ENCODE measurements at regions not wholly inside any gene's neighbourhood (a gene's known extent, or its start where the extent isn't known, plus 50 kb on each side); places are given as distances from the start of the nearest gene placed in this dataset.

DNA sequence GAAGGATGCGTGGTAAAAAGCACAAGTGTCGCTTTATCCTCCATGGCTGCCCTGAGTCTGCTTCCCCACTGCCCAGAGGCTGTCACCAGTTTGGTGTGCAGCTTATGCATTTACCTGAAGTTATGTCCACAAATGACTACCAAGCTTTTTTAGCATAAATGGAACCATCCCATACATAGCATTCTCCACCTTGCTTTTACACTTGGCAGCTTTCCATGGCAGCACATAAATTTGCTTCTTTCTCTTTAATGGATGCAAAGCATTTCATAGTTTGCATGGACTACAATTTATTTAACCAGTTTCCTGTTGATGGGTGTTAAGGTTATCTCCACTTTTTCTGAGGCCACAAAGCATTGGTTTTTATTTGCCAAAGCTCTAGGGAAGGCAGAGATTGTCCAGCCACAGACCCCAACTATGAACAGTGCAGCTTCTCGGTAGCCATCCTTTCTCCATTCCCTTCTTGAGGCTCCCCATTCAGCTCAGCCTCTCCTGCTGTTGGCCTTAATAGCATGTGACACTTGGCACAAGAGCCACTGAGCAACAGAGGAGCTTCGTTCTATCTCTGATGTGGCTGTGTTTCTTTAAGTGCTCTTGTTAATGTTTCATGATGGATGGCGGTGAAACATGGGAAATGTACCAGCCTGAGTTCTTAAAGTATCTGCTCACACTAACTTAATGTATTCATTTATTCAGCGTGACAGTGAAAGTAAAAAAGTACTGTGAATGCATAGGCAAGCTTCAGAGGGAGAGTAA, 59.8 kb upstream of the NAV2 start:
- H3K27ac ChIP-seq (ENCODE audit: low read depth): no peak overlapping the region
- DNase-seq (ENCODE audit: low spot score): no peak
- no peaks in the 10 kb centered on the region for H4K20me1 ChIP-seq (replicated peaks; ENCODE audit: insufficient read depth)
- TF ChIP-seq CREB1 (CRISPR knock-in tag; IDR thresholded peaks at IDR 0.05; ENCODE audit: low read depth) (no peak), ZNF331 (CRISPR knock-in tag; IDR thresholded peaks at IDR 0.05; ENCODE audit: low read depth) (no peak), EZH2 (IDR thresholded peaks at IDR 0.05; ENCODE audit: low read depth, unreplicated experiment) (no peak), NANOG (IDR thresholded peaks at IDR 0.05; ENCODE audit: borderline replicate concordance) (no peak), POLR2AphosphoS5 (IDR thresholded peaks at IDR 0.05; ENCODE audit: low read depth) (no peak), STAT1 (IDR thresholded peaks at IDR 0.05; ENCODE audit: unreplicated experiment) (no peak), EZH2phosphoT487 (IDR thresholded peaks at IDR 0.05; ENCODE audit: unreplicated experiment) (no peak), ZNF114 (CRISPR knock-in tag; IDR thresholded peaks at IDR 0.05) (no peak), JUNB (IDR thresholded peaks at IDR 0.05; ENCODE audit: unreplicated experiment) (no peak)
- TF ChIP-seq, protein P1, sequence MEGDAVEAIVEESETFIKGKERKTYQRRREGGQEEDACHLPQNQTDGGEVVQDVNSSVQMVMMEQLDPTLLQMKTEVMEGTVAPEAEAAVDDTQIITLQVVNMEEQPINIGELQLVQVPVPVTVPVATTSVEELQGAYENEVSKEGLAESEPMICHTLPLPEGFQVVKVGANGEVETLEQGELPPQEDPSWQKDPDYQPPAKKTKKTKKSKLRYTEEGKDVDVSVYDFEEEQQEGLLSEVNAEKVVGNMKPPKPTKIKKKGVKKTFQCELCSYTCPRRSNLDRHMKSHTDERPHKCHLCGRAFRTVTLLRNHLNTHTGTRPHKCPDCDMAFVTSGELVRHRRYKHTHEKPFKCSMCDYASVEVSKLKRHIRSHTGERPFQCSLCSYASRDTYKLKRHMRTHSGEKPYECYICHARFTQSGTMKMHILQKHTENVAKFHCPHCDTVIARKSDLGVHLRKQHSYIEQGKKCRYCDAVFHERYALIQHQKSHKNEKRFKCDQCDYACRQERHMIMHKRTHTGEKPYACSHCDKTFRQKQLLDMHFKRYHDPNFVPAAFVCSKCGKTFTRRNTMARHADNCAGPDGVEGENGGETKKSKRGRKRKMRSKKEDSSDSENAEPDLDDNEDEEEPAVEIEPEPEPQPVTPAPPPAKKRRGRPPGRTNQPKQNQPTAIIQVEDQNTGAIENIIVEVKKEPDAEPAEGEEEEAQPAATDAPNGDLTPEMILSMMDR (conservative IDR thresholded peaks at IDR 0.05; ENCODE audit: low read depth in 2 of 2): no peak
- TF ChIP-seq, protein P2, sequence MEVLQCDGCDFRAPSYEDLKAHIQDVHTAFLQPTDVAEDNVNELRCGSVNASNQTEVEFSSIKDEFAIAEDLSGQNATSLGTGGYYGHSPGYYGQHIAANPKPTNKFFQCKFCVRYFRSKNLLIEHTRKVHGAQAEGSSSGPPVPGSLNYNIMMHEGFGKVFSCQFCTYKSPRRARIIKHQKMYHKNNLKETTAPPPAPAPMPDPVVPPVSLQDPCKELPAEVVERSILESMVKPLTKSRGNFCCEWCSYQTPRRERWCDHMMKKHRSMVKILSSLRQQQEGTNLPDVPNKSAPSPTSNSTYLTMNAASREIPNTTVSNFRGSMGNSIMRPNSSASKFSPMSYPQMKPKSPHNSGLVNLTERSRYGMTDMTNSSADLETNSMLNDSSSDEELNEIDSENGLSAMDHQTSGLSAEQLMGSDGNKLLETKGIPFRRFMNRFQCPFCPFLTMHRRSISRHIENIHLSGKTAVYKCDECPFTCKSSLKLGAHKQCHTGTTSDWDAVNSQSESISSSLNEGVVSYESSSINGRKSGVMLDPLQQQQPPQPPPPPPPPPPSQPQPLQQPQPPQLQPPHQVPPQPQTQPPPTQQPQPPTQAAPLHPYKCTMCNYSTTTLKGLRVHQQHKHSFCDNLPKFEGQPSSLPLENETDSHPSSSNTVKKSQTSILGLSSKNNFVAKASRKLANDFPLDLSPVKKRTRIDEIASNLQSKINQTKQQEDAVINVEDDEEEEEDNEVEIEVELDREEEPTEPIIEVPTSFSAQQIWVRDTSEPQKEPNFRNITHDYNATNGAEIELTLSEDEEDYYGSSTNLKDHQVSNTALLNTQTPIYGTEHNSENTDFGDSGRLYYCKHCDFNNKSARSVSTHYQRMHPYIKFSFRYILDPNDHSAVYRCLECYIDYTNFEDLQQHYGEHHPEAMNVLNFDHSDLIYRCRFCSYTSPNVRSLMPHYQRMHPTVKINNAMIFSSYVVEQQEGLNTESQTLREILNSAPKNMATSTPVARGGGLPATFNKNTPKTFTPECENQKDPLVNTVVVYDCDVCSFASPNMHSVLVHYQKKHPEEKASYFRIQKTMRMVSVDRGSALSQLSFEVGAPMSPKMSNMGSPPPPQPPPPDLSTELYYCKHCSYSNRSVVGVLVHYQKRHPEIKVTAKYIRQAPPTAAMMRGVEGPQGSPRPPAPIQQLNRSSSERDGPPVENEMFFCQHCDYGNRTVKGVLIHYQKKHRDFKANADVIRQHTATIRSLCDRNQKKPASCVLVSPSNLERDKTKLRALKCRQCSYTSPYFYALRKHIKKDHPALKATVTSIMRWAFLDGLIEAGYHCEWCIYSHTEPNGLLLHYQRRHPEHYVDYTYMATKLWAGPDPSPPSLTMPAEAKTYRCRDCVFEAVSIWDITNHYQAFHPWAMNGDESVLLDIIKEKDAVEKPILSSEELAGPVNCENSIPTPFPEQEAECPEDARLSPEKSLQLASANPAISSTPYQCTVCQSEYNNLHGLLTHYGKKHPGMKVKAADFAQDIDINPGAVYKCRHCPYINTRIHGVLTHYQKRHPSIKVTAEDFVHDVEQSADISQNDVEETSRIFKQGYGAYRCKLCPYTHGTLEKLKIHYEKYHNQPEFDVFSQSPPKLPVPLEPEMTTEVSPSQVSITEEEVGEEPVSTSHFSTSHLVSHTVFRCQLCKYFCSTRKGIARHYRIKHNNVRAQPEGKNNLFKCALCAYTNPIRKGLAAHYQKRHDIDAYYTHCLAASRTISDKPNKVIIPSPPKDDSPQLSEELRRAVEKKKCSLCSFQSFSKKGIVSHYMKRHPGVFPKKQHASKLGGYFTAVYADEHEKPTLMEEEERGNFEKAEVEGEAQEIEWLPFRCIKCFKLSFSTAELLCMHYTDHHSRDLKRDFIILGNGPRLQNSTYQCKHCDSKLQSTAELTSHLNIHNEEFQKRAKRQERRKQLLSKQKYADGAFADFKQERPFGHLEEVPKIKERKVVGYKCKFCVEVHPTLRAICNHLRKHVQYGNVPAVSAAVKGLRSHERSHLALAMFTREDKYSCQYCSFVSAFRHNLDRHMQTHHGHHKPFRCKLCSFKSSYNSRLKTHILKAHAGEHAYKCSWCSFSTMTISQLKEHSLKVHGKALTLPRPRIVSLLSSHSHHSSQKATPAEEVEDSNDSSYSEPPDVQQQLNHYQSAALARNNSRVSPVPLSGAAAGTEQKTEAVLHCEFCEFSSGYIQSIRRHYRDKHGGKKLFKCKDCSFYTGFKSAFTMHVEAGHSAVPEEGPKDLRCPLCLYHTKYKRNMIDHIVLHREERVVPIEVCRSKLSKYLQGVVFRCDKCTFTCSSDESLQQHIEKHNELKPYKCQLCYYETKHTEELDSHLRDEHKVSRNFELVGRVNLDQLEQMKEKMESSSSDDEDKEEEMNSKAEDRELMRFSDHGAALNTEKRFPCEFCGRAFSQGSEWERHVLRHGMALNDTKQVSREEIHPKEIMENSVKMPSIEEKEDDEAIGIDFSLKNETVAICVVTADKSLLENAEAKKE (CRISPR knock-in tag; IDR thresholded peaks at IDR 0.05): no peak
- TF ChIP-seq, protein P3, sequence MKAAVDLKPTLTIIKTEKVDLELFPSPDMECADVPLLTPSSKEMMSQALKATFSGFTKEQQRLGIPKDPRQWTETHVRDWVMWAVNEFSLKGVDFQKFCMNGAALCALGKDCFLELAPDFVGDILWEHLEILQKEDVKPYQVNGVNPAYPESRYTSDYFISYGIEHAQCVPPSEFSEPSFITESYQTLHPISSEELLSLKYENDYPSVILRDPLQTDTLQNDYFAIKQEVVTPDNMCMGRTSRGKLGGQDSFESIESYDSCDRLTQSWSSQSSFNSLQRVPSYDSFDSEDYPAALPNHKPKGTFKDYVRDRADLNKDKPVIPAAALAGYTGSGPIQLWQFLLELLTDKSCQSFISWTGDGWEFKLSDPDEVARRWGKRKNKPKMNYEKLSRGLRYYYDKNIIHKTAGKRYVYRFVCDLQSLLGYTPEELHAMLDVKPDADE (IDR thresholded peaks at IDR 0.05): no peak
- TF ChIP-seq, protein P4, sequence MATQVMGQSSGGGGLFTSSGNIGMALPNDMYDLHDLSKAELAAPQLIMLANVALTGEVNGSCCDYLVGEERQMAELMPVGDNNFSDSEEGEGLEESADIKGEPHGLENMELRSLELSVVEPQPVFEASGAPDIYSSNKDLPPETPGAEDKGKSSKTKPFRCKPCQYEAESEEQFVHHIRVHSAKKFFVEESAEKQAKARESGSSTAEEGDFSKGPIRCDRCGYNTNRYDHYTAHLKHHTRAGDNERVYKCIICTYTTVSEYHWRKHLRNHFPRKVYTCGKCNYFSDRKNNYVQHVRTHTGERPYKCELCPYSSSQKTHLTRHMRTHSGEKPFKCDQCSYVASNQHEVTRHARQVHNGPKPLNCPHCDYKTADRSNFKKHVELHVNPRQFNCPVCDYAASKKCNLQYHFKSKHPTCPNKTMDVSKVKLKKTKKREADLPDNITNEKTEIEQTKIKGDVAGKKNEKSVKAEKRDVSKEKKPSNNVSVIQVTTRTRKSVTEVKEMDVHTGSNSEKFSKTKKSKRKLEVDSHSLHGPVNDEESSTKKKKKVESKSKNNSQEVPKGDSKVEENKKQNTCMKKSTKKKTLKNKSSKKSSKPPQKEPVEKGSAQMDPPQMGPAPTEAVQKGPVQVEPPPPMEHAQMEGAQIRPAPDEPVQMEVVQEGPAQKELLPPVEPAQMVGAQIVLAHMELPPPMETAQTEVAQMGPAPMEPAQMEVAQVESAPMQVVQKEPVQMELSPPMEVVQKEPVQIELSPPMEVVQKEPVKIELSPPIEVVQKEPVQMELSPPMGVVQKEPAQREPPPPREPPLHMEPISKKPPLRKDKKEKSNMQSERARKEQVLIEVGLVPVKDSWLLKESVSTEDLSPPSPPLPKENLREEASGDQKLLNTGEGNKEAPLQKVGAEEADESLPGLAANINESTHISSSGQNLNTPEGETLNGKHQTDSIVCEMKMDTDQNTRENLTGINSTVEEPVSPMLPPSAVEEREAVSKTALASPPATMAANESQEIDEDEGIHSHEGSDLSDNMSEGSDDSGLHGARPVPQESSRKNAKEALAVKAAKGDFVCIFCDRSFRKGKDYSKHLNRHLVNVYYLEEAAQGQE (IDR thresholded peaks at IDR 0.05; ENCODE audit: unreplicated experiment): no peak
- no peaks in the 10 kb centered on the region for H3K9me2 ChIP-seq (ENCODE audit: insufficient read depth)
- H3K27ac Mint-ChIP-seq: no peak overlapping the region
- no peak overlapping the region for H3K4me3 ChIP-seq
- H3K36me3 Mint-ChIP-seq (ENCODE audit: low read depth): no peaks in the 10 kb centered on the region
- no peaks in the 10 kb centered on the region for H3K36me3 ChIP-seq (ENCODE audit: insufficient read depth)
- H3K4me3 Mint-ChIP-seq: no peak overlapping the region
- no peaks in the 10 kb centered on the region for H3F3A ChIP-seq (replicated peaks; ENCODE audit: low read depth)
- H3K27me3 Mint-ChIP-seq (ENCODE audit: insufficient read depth, low read depth, poor library complexity): no peaks in the 10 kb centered on the region
- H2AFZ ChIP-seq: peak overlapping the region; percentile 5; the same call in 1 of the 2 replicates
- H3K27me3 ChIP-seq (ENCODE audit: insufficient read depth): no peaks in the 10 kb centered on the region
- no peaks in the 10 kb centered on the region for H3K79me2 ChIP-seq (replicated peaks; ENCODE audit: insufficient read depth)
- no peak for ATAC-seq
- H3K4me1 Mint-ChIP-seq: no peaks in the 10 kb centered on the region; the same call in 2 of the 3 replicates
- no peak overlapping the region for H3K4me2 ChIP-seq
- H3K9me3 Mint-ChIP-seq: no peaks in the 10 kb centered on the region; the same call in 2 of the 3 replicates
- no peaks in the 10 kb centered on the region for H3K4me1 ChIP-seq (ENCODE audit: insufficient read depth)
